Erythroblast (primary cell): ENCODE measurements at regions not wholly inside any gene's neighbourhood (a gene's known extent, or its start where the extent isn't known, plus 50 kb on each side); places are given as distances from the start of the nearest gene placed in this dataset.

Experiments used
- DNase-seq, 2 experiments: peaks; one replicate each; lab custom pipeline; 2025; lab: John Stamatoyannopoulos, UW
- GATA1 ChIP-seq: IDR thresholded peaks from 2 replicates; pipeline ENCODE4 v1.6.1; 2011; ENCODE audit warnings: low read depth, mild to moderate bottlenecking, control low read depth, low read length, moderate library complexity
- POLR2A ChIP-seq: IDR thresholded peaks from 2 replicates; pipeline ENCODE4 v1.6.1; 2011; ENCODE audit warnings: mild to moderate bottlenecking, low read length

DNA sequence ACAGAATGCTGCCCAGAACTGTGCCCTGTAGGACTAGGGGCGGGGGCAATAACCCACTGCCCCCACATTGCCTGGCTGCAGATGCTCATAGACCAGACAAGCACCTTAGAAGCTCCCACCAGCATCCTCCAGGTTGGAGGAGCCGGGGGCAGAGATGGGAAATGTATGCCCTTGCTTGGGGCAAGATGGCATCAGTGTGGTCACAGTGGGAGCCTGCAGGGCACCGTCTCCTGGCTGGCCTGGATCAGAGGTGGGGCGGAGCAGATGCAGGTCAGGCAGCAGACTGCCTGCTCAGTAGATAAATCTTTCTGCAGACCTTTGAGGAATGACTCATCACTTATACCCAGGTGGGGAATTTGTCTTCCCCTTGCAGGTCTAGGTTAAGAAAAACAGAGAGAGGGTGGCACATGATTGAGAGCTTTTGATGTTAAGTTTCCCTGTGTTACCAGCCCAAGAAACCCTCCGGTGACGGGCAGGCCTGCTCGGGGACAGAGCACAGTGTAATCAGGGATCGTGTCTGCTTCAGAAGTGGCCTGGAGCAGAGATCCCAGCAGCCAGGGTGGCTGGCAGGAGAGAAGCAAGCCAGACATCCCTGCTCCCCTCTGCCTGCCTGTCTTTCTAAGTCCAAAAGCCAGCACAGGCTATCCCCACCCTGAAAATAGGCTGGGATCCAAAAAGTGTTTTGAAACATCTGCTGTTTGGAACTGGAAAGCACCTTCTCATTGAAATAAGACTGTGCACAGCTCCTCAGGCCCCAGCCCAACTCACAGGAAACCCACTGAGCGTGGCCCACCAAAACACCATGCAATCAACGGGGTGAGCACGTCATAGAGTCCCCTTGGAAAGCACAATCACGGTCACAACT is 50.7 kb upstream of the RPL38 start:
- TF ChIP-seq POLR2A (no peak), GATA1 (no peak)
- no peak for DNase-seq

DNA sequence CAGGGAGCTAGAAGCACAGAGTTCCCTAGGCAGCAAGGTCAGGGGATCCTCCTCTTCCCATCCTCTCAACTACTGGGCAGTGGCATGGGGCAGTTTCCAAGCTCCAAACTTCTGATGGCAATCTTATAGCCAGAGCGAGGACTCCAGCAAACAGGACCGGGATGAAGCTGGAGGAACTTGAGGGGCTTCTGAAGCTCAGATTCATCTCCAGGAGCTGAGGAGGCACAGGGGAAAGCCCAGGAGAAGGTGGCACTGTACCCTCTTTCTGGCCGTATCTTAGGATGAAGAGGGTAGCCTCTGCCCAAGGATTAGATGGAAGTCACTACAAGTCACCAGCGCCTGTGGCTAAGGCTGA is 50.0 kb upstream of the RPL38 start:
- no peak for DNase-seq
- TF ChIP-seq POLR2A (no peak), GATA1 (no peak)
